ENCODE measurements at regions not wholly inside any gene's neighbourhood (a gene's known extent, or its start where the extent isn't known, plus 50 kb on each side); places are given as distances from the start of the nearest gene placed in this dataset.

- DNase-seq: no peak
- H3K4me1 Mint-ChIP-seq (ENCODE audit: low read depth): no peaks in the 10 kb centered on the region
- no peak for TF ChIP-seq CTCF (IDR thresholded peaks at IDR 0.05)
- no peaks in the 10 kb centered on the region for H3K27me3 Mint-ChIP-seq (ENCODE audit: insufficient read depth)
- no peaks in the 10 kb centered on the region for H3K36me3 Mint-ChIP-seq (ENCODE audit: low read depth)
- no peak overlapping the region for H3K27ac Mint-ChIP-seq
- H3K4me3 Mint-ChIP-seq: no peak overlapping the region
- peaks cover 42% of the 10 kb centered on the region for H3K9me3 Mint-ChIP-seq
Measured at GRCh38 chr9:103533318-103533717, 538.2 kb downstream of the CYLC2 start.

- Mint-ChIP-seq H3K36me3 (ENCODE audit: low read depth) (no peaks in the 10 kb centered on the region), H3K27ac (no peak overlapping the region), H3K9me3 (peaks cover 45% of the 10 kb centered on the region), H3K4me1 (ENCODE audit: low read depth) (no peaks in the 10 kb centered on the region), H3K27me3 (ENCODE audit: insufficient read depth) (no peaks in the 10 kb centered on the region), H3K4me3 (no peak overlapping the region)
- no peak for DNase-seq
- TF ChIP-seq CTCF (IDR thresholded peaks at IDR 0.05): no peak
Measured at GRCh38 chr9:103537426-103537825, 542.3 kb downstream of the CYLC2 start.

DNA sequence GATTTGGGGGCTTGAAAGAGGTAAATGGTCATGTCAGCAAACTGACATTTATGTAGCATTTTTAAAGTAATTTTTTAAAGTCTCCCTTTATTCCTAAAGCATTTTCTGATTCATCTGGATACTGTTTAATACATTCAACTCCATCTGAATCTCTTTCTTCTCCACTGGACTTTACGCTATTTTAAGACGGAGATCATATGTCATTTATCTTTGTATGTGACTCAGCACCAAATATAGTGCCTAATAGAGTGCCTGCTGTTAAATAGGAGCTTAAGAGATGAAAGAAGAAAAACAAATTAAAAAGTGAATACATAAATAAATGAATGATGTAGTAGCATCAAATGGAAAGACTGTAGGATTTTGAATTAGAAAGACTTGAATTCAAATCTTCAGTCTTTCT lies 548.8 kb upstream of the SMC2 start:
- no peak for TF ChIP-seq CTCF (IDR thresholded peaks at IDR 0.05)
- Mint-ChIP-seq H3K27me3 (ENCODE audit: insufficient read depth) (no peaks in the 10 kb centered on the region), H3K27ac (no peak overlapping the region), H3K9me3 (peaks cover 42% of the 10 kb centered on the region), H3K4me1 (ENCODE audit: low read depth) (no peaks in the 10 kb centered on the region), H3K36me3 (ENCODE audit: low read depth) (no peaks in the 10 kb centered on the region), H3K4me3 (no peak overlapping the region)
- DNase-seq: no peak

DNA sequence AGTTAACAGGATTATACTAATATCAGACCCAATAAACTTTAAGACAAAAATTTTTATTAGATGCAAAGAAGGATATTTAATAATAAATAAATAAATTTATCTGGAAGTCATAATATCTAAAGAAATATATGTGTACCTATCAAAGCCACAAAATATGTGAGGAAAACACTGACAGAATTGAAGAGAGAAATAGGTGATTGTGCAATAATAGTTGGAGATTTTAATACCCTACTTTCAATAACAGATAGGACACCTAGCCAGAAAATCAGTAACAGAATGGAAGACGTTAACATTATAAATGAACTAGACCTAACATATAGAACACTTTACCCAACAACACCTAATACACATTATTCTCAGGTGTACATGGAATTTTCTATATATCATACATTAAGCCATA lies 541.4 kb upstream of the SMC2 start:
- peaks cover 4% of the 10 kb centered on the region; the same call in 1 of the 2 replicates for H3K36me3 Mint-ChIP-seq (ENCODE audit: low read depth)
- TF ChIP-seq CTCF (IDR thresholded peaks at IDR 0.05): no peak
- DNase-seq: no peak
- no peak overlapping the region for H3K4me3 Mint-ChIP-seq
- peaks cover 46% of the 10 kb centered on the region for H3K9me3 Mint-ChIP-seq
- H3K4me1 Mint-ChIP-seq (ENCODE audit: low read depth): no peaks in the 10 kb centered on the region
- no peak overlapping the region for H3K27ac Mint-ChIP-seq
- peaks cover 3% of the 10 kb centered on the region; the same call in 1 of the 2 replicates for H3K27me3 Mint-ChIP-seq (ENCODE audit: insufficient read depth)

DNA sequence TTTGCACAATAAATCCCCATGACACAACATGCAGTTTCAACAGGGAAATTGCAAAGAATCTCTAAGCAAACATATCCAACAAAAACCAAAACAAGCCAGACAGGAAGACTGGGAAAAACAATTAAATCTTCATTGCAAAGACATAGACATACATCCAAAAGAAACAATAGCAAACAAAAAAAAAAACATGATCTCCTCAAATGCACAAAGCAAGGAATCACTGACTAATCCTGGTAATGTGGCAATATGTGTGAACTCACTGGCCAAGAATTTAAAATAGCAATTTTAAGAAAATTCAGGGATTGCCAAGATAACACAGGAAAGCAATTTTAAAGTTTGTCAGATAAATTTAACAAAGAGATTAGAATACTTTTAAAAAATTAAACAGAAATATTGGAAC lies 520.1 kb upstream of the SMC2 start:
- DNase-seq: no peak

More for the DNA sequence above, 520.1 kb upstream of the SMC2 start:
- H3K27ac Mint-ChIP-seq: no peak overlapping the region
- peaks cover 32% of the 10 kb centered on the region for H3K9me3 Mint-ChIP-seq
- H3K4me3 Mint-ChIP-seq: no peak overlapping the region
- TF ChIP-seq CTCF (IDR thresholded peaks at IDR 0.05): no peak
- no peaks in the 10 kb centered on the region for H3K36me3 Mint-ChIP-seq (ENCODE audit: low read depth)
- no peaks in the 10 kb centered on the region; the same call in 1 of the 2 replicates for H3K27me3 Mint-ChIP-seq (ENCODE audit: insufficient read depth)
- H3K4me1 Mint-ChIP-seq (ENCODE audit: low read depth): no peaks in the 10 kb centered on the region
